Osteoblast (primary cell): ENCODE measurements at regions not wholly inside any gene's neighbourhood (a gene's known extent, or its start where the extent isn't known, plus 50 kb on each side); places are given as distances from the start of the nearest gene placed in this dataset.

Source experiments
- DNase-seq: peaks from one replicate; pipeline ENCODE4 v3.0.0; 2011; ENCODE audit warnings: low spot score, mixed read lengths; ENCODE audit not compliant: insufficient read length; ENCODE audit errors: missing footprints
- H2AFZ ChIP-seq: 2 replicates; pipeline ENCODE4 v1.6.0; 2011; ENCODE audit warnings: mild to moderate bottlenecking, low read length
- H3K27ac ChIP-seq: 2 replicates; pipeline ENCODE4 v1.5.1; 2011; ENCODE audit warnings: mild to moderate bottlenecking, low read depth, low read length, moderate library complexity
- H3K27me3 ChIP-seq: 2 replicates; pipeline ENCODE4 v1.6.0; 2012; ENCODE audit warnings: mild to moderate bottlenecking, control low read depth, inconsistent platforms, low read length, moderate library complexity; ENCODE audit not compliant: insufficient read depth
- H3K36me3 ChIP-seq: 2 replicates; pipeline ENCODE4 v1.5.1; 2011; ENCODE audit warnings: mild to moderate bottlenecking, low read length, control low read depth, moderate library complexity; ENCODE audit not compliant: insufficient read depth
- H3K4me1 ChIP-seq: 2 replicates; pipeline ENCODE4 v1.5.1; 2011; ENCODE audit warnings: mild to moderate bottlenecking, low read length, control low read depth, moderate library complexity; ENCODE audit not compliant: insufficient read depth
- H3K4me2 ChIP-seq: 2 replicates; pipeline ENCODE4 v1.6.0; 2011; ENCODE audit warnings: mild to moderate bottlenecking, low read length; ENCODE audit not compliant: insufficient read depth
- H3K4me3 ChIP-seq: fragments of 200-600 bp; sonication (generic); 3 replicates; pipeline ENCODE4 v1.5.1; 2012; ENCODE audit warnings: mild to moderate bottlenecking, low read length, inconsistent platforms; ENCODE audit not compliant: insufficient read depth
- H3K79me2 ChIP-seq: 2 replicates; pipeline ENCODE4 v1.6.0; 2012; ENCODE audit warnings: mild to moderate bottlenecking, low read length, control low read depth, inconsistent platforms; ENCODE audit not compliant: insufficient read depth
- H3K9me3 ChIP-seq: 2 replicates; pipeline ENCODE4 v1.5.1; 2011; ENCODE audit warnings: low read depth, low read length, control low read depth
- H4K20me1 ChIP-seq: 2 replicates; pipeline ENCODE4 v1.6.0; 2012; ENCODE audit warnings: mild to moderate bottlenecking, low read length, control low read depth; ENCODE audit not compliant: insufficient read depth
- TF ChIP-seq, protein P1 (sequence below): IDR thresholded peaks from 2 replicates; pipeline ENCODE4 v1.5.1; 2011; ENCODE audit warnings: mild to moderate bottlenecking, low read depth, low read length, moderate library complexity; ENCODE audit errors: extremely low read depth

- no peak overlapping the region for H3K4me2 ChIP-seq
- H3K79me2 ChIP-seq = no peaks in the 10 kb centered on the region
- no peak for DNase-seq
- H4K20me1 ChIP-seq = no peaks in the 10 kb centered on the region
- TF ChIP-seq, protein P1, sequence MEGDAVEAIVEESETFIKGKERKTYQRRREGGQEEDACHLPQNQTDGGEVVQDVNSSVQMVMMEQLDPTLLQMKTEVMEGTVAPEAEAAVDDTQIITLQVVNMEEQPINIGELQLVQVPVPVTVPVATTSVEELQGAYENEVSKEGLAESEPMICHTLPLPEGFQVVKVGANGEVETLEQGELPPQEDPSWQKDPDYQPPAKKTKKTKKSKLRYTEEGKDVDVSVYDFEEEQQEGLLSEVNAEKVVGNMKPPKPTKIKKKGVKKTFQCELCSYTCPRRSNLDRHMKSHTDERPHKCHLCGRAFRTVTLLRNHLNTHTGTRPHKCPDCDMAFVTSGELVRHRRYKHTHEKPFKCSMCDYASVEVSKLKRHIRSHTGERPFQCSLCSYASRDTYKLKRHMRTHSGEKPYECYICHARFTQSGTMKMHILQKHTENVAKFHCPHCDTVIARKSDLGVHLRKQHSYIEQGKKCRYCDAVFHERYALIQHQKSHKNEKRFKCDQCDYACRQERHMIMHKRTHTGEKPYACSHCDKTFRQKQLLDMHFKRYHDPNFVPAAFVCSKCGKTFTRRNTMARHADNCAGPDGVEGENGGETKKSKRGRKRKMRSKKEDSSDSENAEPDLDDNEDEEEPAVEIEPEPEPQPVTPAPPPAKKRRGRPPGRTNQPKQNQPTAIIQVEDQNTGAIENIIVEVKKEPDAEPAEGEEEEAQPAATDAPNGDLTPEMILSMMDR = no peak
- H3K27me3 ChIP-seq = no peaks in the 10 kb centered on the region
- no peaks in the 10 kb centered on the region for H3K4me1 ChIP-seq
- no peak overlapping the region for H3K27ac ChIP-seq
- H3K36me3 ChIP-seq = no peaks in the 10 kb centered on the region
- no peaks in the 10 kb centered on the region for H3K9me3 ChIP-seq
- no peak overlapping the region for H3K4me3 ChIP-seq
- no peak overlapping the region for H2AFZ ChIP-seq
These were observed 869.0 kb downstream of the TLE4 start for GRCh38 chr9:80440724-80441123.

GRCh38 chr9:80437825-80438224 lies 866.1 kb downstream of the TLE4 start:
- Histone ChIP-seq H3K4me1 (no peaks in the 10 kb centered on the region), H3K27ac (no peak overlapping the region), H4K20me1 (no peaks in the 10 kb centered on the region), H3K9me3 (no peaks in the 10 kb centered on the region), H3K4me3 (no peak overlapping the region), H3K27me3 (no peaks in the 10 kb centered on the region), H3K36me3 (no peaks in the 10 kb centered on the region), H3K79me2 (no peaks in the 10 kb centered on the region), H2AFZ (no peak overlapping the region), H3K4me2 (no peak overlapping the region)
- TF ChIP-seq, protein P1 = no peak
- no peak for DNase-seq

DNA sequence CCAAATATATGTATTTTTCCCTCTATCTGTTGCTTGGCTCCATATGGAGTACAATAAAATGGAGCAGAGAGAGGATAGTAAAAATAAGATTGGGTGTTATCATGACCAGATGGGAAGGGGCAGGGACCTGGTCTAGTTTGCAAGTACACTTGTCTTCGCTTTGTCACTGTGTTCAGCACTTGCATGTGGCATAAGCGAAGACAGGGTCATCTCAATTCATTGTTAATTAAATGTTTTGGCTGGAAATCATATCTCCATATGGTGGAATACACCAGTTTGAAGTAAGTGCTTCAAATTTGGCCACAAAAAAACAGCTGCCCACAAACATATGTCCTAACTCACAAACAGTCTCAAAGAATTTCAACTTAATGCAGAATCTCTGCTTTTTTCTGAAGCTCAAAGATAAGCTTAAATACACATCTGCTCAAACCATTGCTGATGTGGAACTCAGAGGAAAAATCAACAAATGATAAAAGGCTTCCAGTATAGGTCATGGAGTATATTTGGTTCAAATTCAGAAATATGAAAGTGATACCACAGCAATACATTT lies 865.4 kb downstream of the TLE4 start:
- Histone ChIP-seq H3K79me2 (no peaks in the 10 kb centered on the region), H3K27ac (no peak overlapping the region), H3K4me2 (no peak overlapping the region), H3K9me3 (no peaks in the 10 kb centered on the region), H3K4me1 (no peaks in the 10 kb centered on the region), H3K27me3 (no peaks in the 10 kb centered on the region), H2AFZ (no peak overlapping the region), H3K36me3 (no peaks in the 10 kb centered on the region), H3K4me3 (no peak overlapping the region), H4K20me1 (no peaks in the 10 kb centered on the region)
- TF ChIP-seq, protein P1 = no peak
- DNase-seq = no peak

- Histone ChIP-seq H3K36me3 (no peaks in the 10 kb centered on the region), H3K4me3 (no peak overlapping the region), H3K4me1 (no peaks in the 10 kb centered on the region), H4K20me1 (no peaks in the 10 kb centered on the region), H3K27me3 (no peaks in the 10 kb centered on the region), H3K79me2 (no peaks in the 10 kb centered on the region), H2AFZ (no peak overlapping the region), H3K4me2 (no peak overlapping the region), H3K9me3 (no peaks in the 10 kb centered on the region), H3K27ac (no peak overlapping the region)
- DNase-seq = no peak
- TF ChIP-seq, protein P1 = no peak
These were observed 863.8 kb downstream of the TLE4 start for GRCh38 chr9:80435591-80435990.
